ENCODE measurements at regions not wholly inside any gene's neighbourhood (a gene's known extent, or its start where the extent isn't known, plus 50 kb on each side); places are given as distances from the start of the nearest gene placed in this dataset.

DNA sequence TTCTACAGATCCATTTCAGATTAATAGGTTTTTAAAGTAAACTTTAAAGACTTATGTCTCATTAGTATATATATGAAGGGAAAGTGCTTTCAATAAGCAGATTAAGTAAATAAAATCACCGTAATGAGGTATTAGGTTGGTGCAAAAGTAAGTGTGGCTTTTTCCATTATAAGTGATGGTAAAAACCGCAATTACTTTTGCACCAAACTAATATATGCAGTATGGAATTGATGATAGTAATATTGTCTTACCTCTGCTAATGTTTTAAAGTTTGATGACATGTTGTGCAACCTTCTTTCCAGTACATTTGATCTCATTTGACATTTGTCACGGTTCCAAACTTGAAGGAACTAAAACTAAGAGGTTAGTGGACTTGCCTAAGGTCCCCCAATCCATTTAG, 1819.3 kb downstream of the PCDH9 start:
- 87 to 95% (median 87%) methylated on average over 3 of the region's 3 CpGs for WGBS, 3 donors
- Histone ChIP-seq H3K4me1 (no peaks in the 10 kb centered on the region), H3K9me3 (no peaks in the 10 kb centered on the region), H3K4me3 (no peak overlapping the region), H3K27me3 (ENCODE audit: insufficient read depth in 3 of 3, low read length in 2 of 3) (no peaks in the 10 kb centered on the region), H3K36me3 (ENCODE audit: insufficient read depth in 1 of 2, low read depth in 1 of 2) (no peaks in the 10 kb centered on the region), H3K27ac (no peak overlapping the region)
- TF ChIP-seq CTCF (IDR thresholded peaks at IDR 0.05): no peak
- no peak for DNase-seq
- intact Hi-C loops (cut with DNase I): no loop called here
- ATAC-seq: no peak

- intact Hi-C loops (cut with DNase I): no loop called here
- no peak overlapping the region for H3K27ac ChIP-seq
- DNase-seq (no peak), ATAC-seq (no peak)
- H3K36me3 ChIP-seq (ENCODE audit: insufficient read depth in 1 of 2, low read depth in 1 of 2): no peaks in the 10 kb centered on the region
- H3K27me3 ChIP-seq (ENCODE audit: insufficient read depth in 3 of 3, low read length in 2 of 3): no peaks in the 10 kb centered on the region
- no peaks in the 10 kb centered on the region for H3K4me1 ChIP-seq
- no peak for TF ChIP-seq CTCF (IDR thresholded peaks at IDR 0.05)
- no peak overlapping the region for H3K4me3 ChIP-seq
- H3K9me3 ChIP-seq: no peaks in the 10 kb centered on the region
These were observed 1828.8 kb downstream of the PCDH9 start for GRCh38 chr13:65401315-65401714.

DNA sequence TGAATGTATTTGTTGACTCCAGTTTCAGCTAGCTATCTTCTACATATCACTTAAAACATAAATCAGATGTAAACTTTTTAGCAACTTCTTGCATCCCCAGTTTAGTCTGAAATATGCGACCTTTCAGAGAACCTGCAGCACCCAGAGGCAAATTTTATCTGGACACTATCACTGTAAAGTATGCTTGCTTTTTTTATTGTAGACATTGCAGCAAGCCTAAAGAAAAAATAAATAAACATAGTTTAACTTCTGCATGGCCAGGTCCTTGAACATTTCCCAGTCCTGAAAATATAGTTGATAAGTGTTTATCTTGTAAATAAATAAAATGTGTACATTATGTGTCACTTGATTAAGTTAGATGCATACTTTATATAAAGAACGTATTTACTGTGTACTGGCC, 1829.4 kb downstream of the PCDH9 start:
- Histone ChIP-seq H3K4me3 (no peak overlapping the region), H3K4me1 (no peaks in the 10 kb centered on the region), H3K36me3 (ENCODE audit: insufficient read depth in 1 of 2, low read depth in 1 of 2) (no peaks in the 10 kb centered on the region), H3K27me3 (ENCODE audit: insufficient read depth in 3 of 3, low read length in 2 of 3) (no peaks in the 10 kb centered on the region), H3K27ac (no peak overlapping the region), H3K9me3 (no peaks in the 10 kb centered on the region)
- 87% methylated on average over 2 of the region's 2 CpGs for WGBS, 3 donors
- ATAC-seq (no peak), DNase-seq (no peak)
- intact Hi-C loops (cut with DNase I): no loop called here
- no peak for TF ChIP-seq CTCF (IDR thresholded peaks at IDR 0.05)

DNA sequence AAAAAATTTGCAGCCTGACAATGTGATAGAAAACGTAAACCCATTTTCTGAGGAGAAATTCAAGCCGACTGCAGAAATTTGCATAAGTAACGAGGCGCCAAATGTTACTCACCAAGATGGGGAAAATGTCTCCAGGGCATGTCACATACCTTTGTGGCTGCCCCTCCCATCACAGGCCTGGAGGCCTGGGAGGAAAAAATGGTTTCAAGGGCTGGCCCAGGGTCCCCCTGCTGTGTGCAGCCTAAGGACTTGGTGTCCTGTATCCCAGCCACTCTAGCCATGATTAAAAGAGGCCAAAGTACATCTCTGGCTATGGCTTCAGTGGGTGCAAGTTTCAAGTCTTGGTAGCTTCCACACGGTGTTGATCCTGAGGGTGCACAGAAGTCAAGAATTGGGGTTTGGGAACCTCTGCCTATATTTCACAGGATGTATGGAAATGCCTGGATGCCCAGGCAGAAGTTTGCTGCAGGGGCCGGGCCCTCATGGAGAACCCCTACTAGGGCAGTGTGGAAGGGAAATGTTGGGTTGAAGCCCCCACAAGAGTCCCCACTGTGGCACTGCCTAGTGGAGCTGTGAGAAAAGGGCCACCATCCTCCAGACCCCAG, 1842.3 kb downstream of the PCDH9 start:
- H3K27ac ChIP-seq: no peak overlapping the region
- no peaks in the 10 kb centered on the region for H3K36me3 ChIP-seq (ENCODE audit: insufficient read depth in 1 of 2, low read depth in 1 of 2)
- DNase-seq (no peak), ATAC-seq (no peak)
- no peaks in the 10 kb centered on the region for H3K4me1 ChIP-seq
- TF ChIP-seq CTCF (IDR thresholded peaks at IDR 0.05): no peak
- H3K27me3 ChIP-seq (ENCODE audit: insufficient read depth in 3 of 3, low read length in 2 of 3): no peaks in the 10 kb centered on the region
- no peaks in the 10 kb centered on the region for H3K9me3 ChIP-seq
- intact Hi-C loops (cut with DNase I): no loop called here
- H3K4me3 ChIP-seq: no peak overlapping the region
- 69 to 91% (median 78%) methylated on average over 6 of the region's 6 CpGs for WGBS, 3 donors

GRCh38 chr13:65378943-65379519, 1851.1 kb downstream of the PCDH9 start:
- Histone ChIP-seq H3K27ac (no peak overlapping the region), H3K9me3 (peaks cover 16% of the 10 kb centered on the region), H3K27me3 (ENCODE audit: insufficient read depth in 3 of 3, low read length in 2 of 3) (no peaks in the 10 kb centered on the region), H3K36me3 (ENCODE audit: insufficient read depth in 1 of 2, low read depth in 1 of 2) (no peaks in the 10 kb centered on the region), H3K4me3 (no peak overlapping the region), H3K4me1 (no peaks in the 10 kb centered on the region)
- ATAC-seq (no peak), DNase-seq (no peak)
- intact Hi-C loops (cut with DNase I): no loop called here
- no peak for TF ChIP-seq CTCF (IDR thresholded peaks at IDR 0.05)
- WGBS, 3 donors: 58 to 63% (median 62%) methylated on average over 3 of the region's 3 CpGs

Measured in psoas muscle (tissue), 7 donors.